GM21390 (cell line): ENCODE measurements at regions not wholly inside any gene's neighbourhood (a gene's known extent, or its start where the extent isn't known, plus 50 kb on each side); places are given as distances from the start of the nearest gene placed in this dataset.

Source experiments
- ATAC-seq: cut with Tn5 transposase; IDR thresholded peaks from one replicate; pipeline ENCODE4 v1.9.1; 2021; ENCODE audit not compliant: unreplicated experiment

GRCh38 chr9:108300306-108301287 lies 555.2 kb downstream of the ACTL7B start:
- ATAC-seq = no peak

- no peak for ATAC-seq
Observed at GRCh38 chr9:108297073-108297472, 558.7 kb downstream of the ACTL7B start.

- no peak for ATAC-seq
Observed at GRCh38 chr9:108296056-108296455, 559.7 kb downstream of the ACTL7B start.

GRCh38 chr9:108291586-108291932 lies 564.2 kb downstream of the ACTL7B start:
- no peak for ATAC-seq

GRCh38 chr9:108290839-108291585 lies 564.8 kb downstream of the ACTL7B start:
- ATAC-seq = no peak

- ATAC-seq = no peak
Observed at GRCh38 chr9:108286638-108287206, 569.1 kb downstream of the ACTL7B start.

GRCh38 chr9:108283696-108284095 lies 572.1 kb downstream of the ACTL7B start:
- no peak for ATAC-seq

- ATAC-seq = no peak
Observed at GRCh38 chr9:108282872-108283271, 572.9 kb downstream of the ACTL7B start.

GRCh38 chr9:108281696-108282095 lies 574.1 kb downstream of the ACTL7B start:
- no peak for ATAC-seq

GRCh38 chr9:108278341-108278740 lies 577.4 kb downstream of the ACTL7B start:
- ATAC-seq = no peak

- ATAC-seq = no peak
Observed at GRCh38 chr9:108277216-108277615, 578.6 kb downstream of the ACTL7B start.

GRCh38 chr9:108275906-108276305 lies 579.9 kb downstream of the ACTL7B start:
- no peak for ATAC-seq

GRCh38 chr9:108274971-108275370 lies 580.8 kb downstream of the ACTL7B start:
- ATAC-seq = no peak

- no peak for ATAC-seq
Observed at GRCh38 chr9:108273988-108274387, 581.8 kb downstream of the ACTL7B start.

- no peak for ATAC-seq
Observed at GRCh38 chr9:108272349-108272899, 583.4 kb downstream of the ACTL7B start.

- no peak for ATAC-seq
Observed at GRCh38 chr9:108271646-108272348, 584.0 kb downstream of the ACTL7B start.

GRCh38 chr9:108271236-108271635 lies 584.5 kb downstream of the ACTL7B start:
- no peak for ATAC-seq

- ATAC-seq = no peak
Observed at GRCh38 chr9:108270561-108270960, 585.2 kb downstream of the ACTL7B start.

- no peak for ATAC-seq
Observed at GRCh38 chr9:108270051-108270450, 585.7 kb downstream of the ACTL7B start.

- no peak for ATAC-seq
Observed at GRCh38 chr9:108269371-108269770, 586.4 kb downstream of the ACTL7B start.

- ATAC-seq = no peak
Observed at GRCh38 chr9:108265065-108265464, 590.7 kb downstream of the ACTL7B start.
